HCT116 (cell line): ENCODE measurements at regions not wholly inside any gene's neighbourhood (a gene's known extent, or its start where the extent isn't known, plus 50 kb on each side); places are given as distances from the start of the nearest gene placed in this dataset.

Source experiments
- ATAC-seq: fragments of 200-7000 bp; cut with Tn5 transposase; 2 replicates; pipeline ENCODE4 v1.9.1; 2020; ENCODE audit warnings: mild to moderate bottlenecking, moderate library complexity
- BruUV-seq: library from RNA; stranded (reverse); fragments of 400-500 nt; replicated peaks from 2 replicates; lab custom pipeline; 2021; lab: Mats Ljungman, UMichigan
- CTCF ChIA-PET: fragments of 300-600 bp; sonication (Branson Sonifier 250); formaldehyde crosslinking; loops from one replicate; lab custom pipeline; 2021; ENCODE audit warnings: antibody characterized with exemption; lab: Charles Lee
- POLR2A ChIA-PET: fragments of 300-600, 350-600 bp; sonication (Branson Sonifier 250); formaldehyde crosslinking; loops from one replicate; lab custom pipeline; 2021; ENCODE audit warnings: antibody characterized with exemption; lab: Charles Lee
- RAD21 ChIA-PET, 2 experiments: fragments of 300-600 bp; sonication (Branson Sonifier 250); formaldehyde crosslinking; loops; one replicate each; lab custom pipeline; 2023; ENCODE audit warnings: low total read pairs in 2 of 2; ENCODE audit not compliant: uncharacterized antibody in 2 of 2, unreplicated experiment in 2 of 2, low non-redundant PET in 1 of 2; lab: Charles Lee
- DNase-seq: peaks from one replicate; pipeline ENCODE4 v3.0.0-alpha.2; 2010; ENCODE audit warnings: low read depth, low spot score
- H2AFZ ChIP-seq: fragments of 200-600 bp; shearing (Covaris generic), sonication (generic); 2 replicates; pipeline ENCODE4 v1.6.1; 2017; ENCODE audit warnings: low read depth, mixed run types, mixed read lengths, antibody characterized with exemption, low read length; ENCODE audit not compliant: poor library complexity, severe bottlenecking
- H3K27ac ChIP-seq: 2 replicates; pipeline ENCODE4 v1.5.1; 2012; ENCODE audit warnings: low read depth, low read length
- H3K27me3 ChIP-seq: fragments of 200-600 bp; sonication (generic); 2 replicates; pipeline ENCODE4 v1.6.1; 2016; ENCODE audit warnings: mixed run types, low read length, mixed read lengths; ENCODE audit not compliant: insufficient read depth
- H3K36me3 ChIP-seq, 2 experiments: fragments of 200-500 bp in 1 of 2; fragments of 200-600 bp in 1 of 2; sonication (Bioruptor generic) in 1 of 2; sonication (generic) in 1 of 2; 2 replicates each; pipeline versions ENCODE4 v1.5.1 to v1.6.1; 2014 to 2016; ENCODE audit warnings: low read length in 2 of 2, inconsistent platforms in 1 of 2, mixed read lengths in 1 of 2, mixed run types in 1 of 2; ENCODE audit not compliant: insufficient read depth in 2 of 2, control insufficient read depth in 1 of 2
- H3K4me1 ChIP-seq, 2 experiments: fragments of 200-600 bp in 1 of 2; sonication (generic) in 1 of 2; 2 replicates each; pipeline versions ENCODE4 v1.5.1 to v1.6.1; 2012 to 2017; ENCODE audit warnings: low read length in 2 of 2, inconsistent platforms in 1 of 2, mild to moderate bottlenecking in 1 of 2, mixed read lengths in 1 of 2, mixed run types in 1 of 2, moderate library complexity in 1 of 2; ENCODE audit not compliant: insufficient read depth in 2 of 2, control insufficient read depth in 1 of 2
- H3K4me2 ChIP-seq: fragments of 200-600 bp; sonication (generic); 2 replicates; pipeline ENCODE4 v1.6.1; 2017; ENCODE audit warnings: mixed run types, low read length, mixed read lengths
- H3K4me3 ChIP-seq, 2 experiments: fragments of 200-600 bp in 1 of 2; sonication (generic) in 1 of 2; replicated peaks in 1 of 2; 2 replicates each; pipeline ENCODE4 v1.5.1; 2011 to 2016; ENCODE audit warnings: low read length in 2 of 2, control low read depth in 1 of 2, low read depth in 1 of 2, mild to moderate bottlenecking in 1 of 2, mixed read lengths in 1 of 2, mixed run types in 1 of 2
- H3K79me2 ChIP-seq: fragments of 200-600 bp; sonication (generic); 2 replicates; pipeline ENCODE4 v1.6.1; 2017; ENCODE audit warnings: mild to moderate bottlenecking, mixed run types, low read length, moderate library complexity, mixed read lengths; ENCODE audit not compliant: insufficient read depth
- H3K9ac ChIP-seq: fragments of 200-600 bp; sonication (generic); 2 replicates; pipeline ENCODE4 v1.6.1; 2016; ENCODE audit warnings: low read length, mixed read lengths
- H3K9me2 ChIP-seq: fragments of 200-600 bp; sonication (generic), shearing (Covaris generic); 2 replicates; pipeline ENCODE4 v1.6.1; 2017; ENCODE audit warnings: mixed run types, mild to moderate bottlenecking, moderate library complexity; ENCODE audit not compliant: insufficient read depth
- H3K9me3 ChIP-seq, 2 experiments: fragments of 200-500 bp in 1 of 2; fragments of 200-600 bp in 1 of 2; sonication (Bioruptor generic) in 1 of 2; sonication (generic) in 1 of 2; 2 replicates each; pipeline ENCODE4 v1.6.1; 2014 to 2017; ENCODE audit warnings: low read length in 2 of 2, mixed read lengths in 2 of 2, inconsistent platforms in 1 of 2, low read depth in 1 of 2, mild to moderate bottlenecking in 1 of 2, mixed run types in 1 of 2, moderate library complexity in 1 of 2; ENCODE audit not compliant: control insufficient read depth in 1 of 2, insufficient read depth in 1 of 2
- H4K20me1 ChIP-seq: fragments of 200-600 bp; sonication (generic), shearing (Covaris generic); 2 replicates; pipeline ENCODE4 v1.6.1; 2017; ENCODE audit warnings: mixed run types, mild to moderate bottlenecking, moderate library complexity; ENCODE audit not compliant: insufficient read depth
- CEBPB ChIP-seq: IDR thresholded peaks from 2 replicates; pipeline ENCODE4 v1.6.1; 2012; ENCODE audit warnings: low read depth
- EGR1 ChIP-seq: IDR thresholded peaks from 2 replicates; pipeline ENCODE4 v1.6.1; 2012; ENCODE audit warnings: low read depth
- FOSL1 ChIP-seq: IDR thresholded peaks from 2 replicates; pipeline ENCODE4 v1.6.1; 2012; ENCODE audit warnings: low read depth
- JUND ChIP-seq: IDR thresholded peaks from 2 replicates; pipeline ENCODE4 v1.6.1; 2012
- MAX ChIP-seq: IDR thresholded peaks from 2 replicates; pipeline ENCODE4 v1.6.1; 2012
- POLR2A ChIP-seq: IDR thresholded peaks from 2 replicates; pipeline ENCODE4 v1.7.0; 2011; ENCODE audit warnings: borderline replicate concordance; ENCODE audit not compliant: insufficient read depth, insufficient read length; ENCODE audit errors: extremely low read depth
- TCF7L2 ChIP-seq: IDR thresholded peaks from 2 replicates; pipeline ENCODE4 v1.7.0; 2011; ENCODE audit warnings: borderline replicate concordance, inconsistent platforms; ENCODE audit not compliant: insufficient read depth, insufficient read length; ENCODE audit errors: extremely low read depth
- ZBTB33 ChIP-seq: IDR thresholded peaks from 2 replicates; pipeline ENCODE4 v1.6.1; 2011; ENCODE audit warnings: mild to moderate bottlenecking, low read length, moderate library complexity; ENCODE audit not compliant: insufficient replicate concordance; ENCODE audit errors: extremely low read depth
- intact Hi-C: fragments of 100-400 bp; cut with micrococcal nuclease; formaldehyde crosslinking; loops from 2 replicates; pipeline ENCODE4 v1.10.0; 2022
- TF ChIP-seq, protein P1 (sequence below), 3 experiments: fragments of 200-600 bp in 1 of 3; sonication (generic) in 1 of 3; IDR thresholded peaks in 2 of 3; conservative IDR thresholded peaks in 1 of 3; 2 replicates each; pipeline ENCODE4 v1.5.1; 2012 to 2017; ENCODE audit warnings: low read depth in 2 of 3, low read length in 2 of 3, antibody characterized with exemption in 1 of 3, borderline replicate concordance in 1 of 3, control low read depth in 1 of 3, mild to moderate bottlenecking in 1 of 3, mixed read lengths in 1 of 3, mixed run types in 1 of 3, moderate library complexity in 1 of 3; ENCODE audit not compliant: insufficient read depth in 1 of 3
- TF ChIP-seq, protein P2 (sequence below): IDR thresholded peaks from 2 replicates; pipeline ENCODE4 v1.6.1; 2012; ENCODE audit warnings: low read depth

GRCh38 chr1:55718758-55719671 is 503.9 kb upstream of the USP24 start:
- H3K4me1 ChIP-seq: no peaks in the 10 kb centered on the region
- no peak overlapping the region for H3K9ac ChIP-seq
- no peak overlapping the region for H3K27ac ChIP-seq
- no peaks in the 10 kb centered on the region for H3K36me3 ChIP-seq
- no peak overlapping the region for H3K4me3 ChIP-seq
- H3K27me3 ChIP-seq: no peaks in the 10 kb centered on the region
- RAD21 ChIA-PET: no interaction called here
- intact Hi-C loops: no loop called here
- no peaks in the 10 kb centered on the region for H3K9me3 ChIP-seq
- H3K9me2 ChIP-seq: no peaks in the 10 kb centered on the region
- H3K4me2 ChIP-seq: no peak overlapping the region
- H2AFZ ChIP-seq: no peak overlapping the region
- POLR2A ChIA-PET: no interaction called here
- no TSS peak for BruUV-seq
- no peak for ATAC-seq
- H3K79me2 ChIP-seq: no peaks in the 10 kb centered on the region
- no peak for TF ChIP-seq JUND
- peak; percentile 71 for TF ChIP-seq TCF7L2
- no peaks in the 10 kb centered on the region for H4K20me1 ChIP-seq
- CTCF ChIA-PET: no interaction called here
- DNase-seq: no peak

- no peak overlapping the region for H3K9ac ChIP-seq
- no peaks in the 10 kb centered on the region for H3K27me3 ChIP-seq
- no peak for DNase-seq
- RAD21 ChIA-PET: no interaction called here
- no peak for ATAC-seq
- CTCF ChIA-PET: no interaction called here
- no peaks in the 10 kb centered on the region for H3K9me2 ChIP-seq
- H3K4me3 ChIP-seq: no peak overlapping the region
- no peaks in the 10 kb centered on the region for H3K4me1 ChIP-seq
- POLR2A ChIA-PET: no interaction called here
- H3K27ac ChIP-seq: no peak overlapping the region
- H2AFZ ChIP-seq: no peak overlapping the region
- BruUV-seq: no TSS peak
- no peak overlapping the region for H3K4me2 ChIP-seq
- no peaks in the 10 kb centered on the region for H3K79me2 ChIP-seq
- no peaks in the 10 kb centered on the region for H3K9me3 ChIP-seq
- H4K20me1 ChIP-seq: no peaks in the 10 kb centered on the region
- no peaks in the 10 kb centered on the region for H3K36me3 ChIP-seq
- intact Hi-C loops: no loop called here
- TF ChIP-seq EGR1: no peak
- TF ChIP-seq, protein P1, sequence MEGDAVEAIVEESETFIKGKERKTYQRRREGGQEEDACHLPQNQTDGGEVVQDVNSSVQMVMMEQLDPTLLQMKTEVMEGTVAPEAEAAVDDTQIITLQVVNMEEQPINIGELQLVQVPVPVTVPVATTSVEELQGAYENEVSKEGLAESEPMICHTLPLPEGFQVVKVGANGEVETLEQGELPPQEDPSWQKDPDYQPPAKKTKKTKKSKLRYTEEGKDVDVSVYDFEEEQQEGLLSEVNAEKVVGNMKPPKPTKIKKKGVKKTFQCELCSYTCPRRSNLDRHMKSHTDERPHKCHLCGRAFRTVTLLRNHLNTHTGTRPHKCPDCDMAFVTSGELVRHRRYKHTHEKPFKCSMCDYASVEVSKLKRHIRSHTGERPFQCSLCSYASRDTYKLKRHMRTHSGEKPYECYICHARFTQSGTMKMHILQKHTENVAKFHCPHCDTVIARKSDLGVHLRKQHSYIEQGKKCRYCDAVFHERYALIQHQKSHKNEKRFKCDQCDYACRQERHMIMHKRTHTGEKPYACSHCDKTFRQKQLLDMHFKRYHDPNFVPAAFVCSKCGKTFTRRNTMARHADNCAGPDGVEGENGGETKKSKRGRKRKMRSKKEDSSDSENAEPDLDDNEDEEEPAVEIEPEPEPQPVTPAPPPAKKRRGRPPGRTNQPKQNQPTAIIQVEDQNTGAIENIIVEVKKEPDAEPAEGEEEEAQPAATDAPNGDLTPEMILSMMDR (IDR thresholded peaks at IDR 0.05 in 2 of 3, conservative IDR thresholded peaks at IDR 0.05 in 1 of 3; ENCODE audit: borderline replicate concordance in 1 of 3, insufficient read depth in 1 of 3, low read depth in 2 of 3, low read length in 2 of 3): no peak
- no peak for TF ChIP-seq ZBTB33
- TF ChIP-seq POLR2A: no peak
- TF ChIP-seq CEBPB: no peak
- no peak for TF ChIP-seq TCF7L2
- TF ChIP-seq, protein P2, sequence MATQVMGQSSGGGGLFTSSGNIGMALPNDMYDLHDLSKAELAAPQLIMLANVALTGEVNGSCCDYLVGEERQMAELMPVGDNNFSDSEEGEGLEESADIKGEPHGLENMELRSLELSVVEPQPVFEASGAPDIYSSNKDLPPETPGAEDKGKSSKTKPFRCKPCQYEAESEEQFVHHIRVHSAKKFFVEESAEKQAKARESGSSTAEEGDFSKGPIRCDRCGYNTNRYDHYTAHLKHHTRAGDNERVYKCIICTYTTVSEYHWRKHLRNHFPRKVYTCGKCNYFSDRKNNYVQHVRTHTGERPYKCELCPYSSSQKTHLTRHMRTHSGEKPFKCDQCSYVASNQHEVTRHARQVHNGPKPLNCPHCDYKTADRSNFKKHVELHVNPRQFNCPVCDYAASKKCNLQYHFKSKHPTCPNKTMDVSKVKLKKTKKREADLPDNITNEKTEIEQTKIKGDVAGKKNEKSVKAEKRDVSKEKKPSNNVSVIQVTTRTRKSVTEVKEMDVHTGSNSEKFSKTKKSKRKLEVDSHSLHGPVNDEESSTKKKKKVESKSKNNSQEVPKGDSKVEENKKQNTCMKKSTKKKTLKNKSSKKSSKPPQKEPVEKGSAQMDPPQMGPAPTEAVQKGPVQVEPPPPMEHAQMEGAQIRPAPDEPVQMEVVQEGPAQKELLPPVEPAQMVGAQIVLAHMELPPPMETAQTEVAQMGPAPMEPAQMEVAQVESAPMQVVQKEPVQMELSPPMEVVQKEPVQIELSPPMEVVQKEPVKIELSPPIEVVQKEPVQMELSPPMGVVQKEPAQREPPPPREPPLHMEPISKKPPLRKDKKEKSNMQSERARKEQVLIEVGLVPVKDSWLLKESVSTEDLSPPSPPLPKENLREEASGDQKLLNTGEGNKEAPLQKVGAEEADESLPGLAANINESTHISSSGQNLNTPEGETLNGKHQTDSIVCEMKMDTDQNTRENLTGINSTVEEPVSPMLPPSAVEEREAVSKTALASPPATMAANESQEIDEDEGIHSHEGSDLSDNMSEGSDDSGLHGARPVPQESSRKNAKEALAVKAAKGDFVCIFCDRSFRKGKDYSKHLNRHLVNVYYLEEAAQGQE: no peak
- TF ChIP-seq MAX: no peak
- TF ChIP-seq FOSL1: no peak
These were observed 501.9 kb upstream of the USP24 start for GRCh38 chr1:55717111-55717510.
